ENCODE measurements at regions not wholly inside any gene's neighbourhood (a gene's known extent, or its start where the extent isn't known, plus 50 kb on each side); places are given as distances from the start of the nearest gene placed in this dataset.

- no peaks in the 10 kb centered on the region for H3K36me3 ChIP-seq (ENCODE audit: insufficient read depth, low read length)
- WGBS = 96% methylated on average over 6 of the region's 6 CpGs
- H3K9me3 ChIP-seq (ENCODE audit: insufficient read depth, low read depth, low read length) = no peaks in the 10 kb centered on the region
- H3K9ac ChIP-seq (ENCODE audit: low read depth, low read length) = no peak overlapping the region
- no peaks in the 10 kb centered on the region for H3K4me1 ChIP-seq (ENCODE audit: insufficient read depth, low read length)
- no peak overlapping the region for H3K27ac ChIP-seq (ENCODE audit: low read depth, low read length)
- no peak overlapping the region for H3K4me3 ChIP-seq (ENCODE audit: low read length)
- no peaks in the 10 kb centered on the region for H3K27me3 ChIP-seq (ENCODE audit: insufficient read depth, low read length)
These were observed 370.4 kb upstream of the NBEA start for GRCh38 chr13:34571716-34572115.

- H3K27me3 ChIP-seq (ENCODE audit: insufficient read depth, low read length) = no peaks in the 10 kb centered on the region
- no peaks in the 10 kb centered on the region for H3K4me1 ChIP-seq (ENCODE audit: insufficient read depth, low read length)
- 90% methylated on average over 1 of the region's 1 CpG for WGBS
- H3K9ac ChIP-seq (ENCODE audit: low read depth, low read length) = no peak overlapping the region
- H3K36me3 ChIP-seq (ENCODE audit: insufficient read depth, low read length) = no peaks in the 10 kb centered on the region
- H3K9me3 ChIP-seq (ENCODE audit: insufficient read depth, low read depth, low read length) = no peaks in the 10 kb centered on the region
- H3K27ac ChIP-seq (ENCODE audit: low read depth, low read length) = no peak overlapping the region
- no peak overlapping the region for H3K4me3 ChIP-seq (ENCODE audit: low read length)
These were observed 365.0 kb upstream of the NBEA start for GRCh38 chr13:34577051-34577450.

- H3K4me3 ChIP-seq (ENCODE audit: low read length) = no peak overlapping the region
- 90% methylated on average over 1 of the region's 1 CpG for WGBS
- no peak overlapping the region for H3K27ac ChIP-seq (ENCODE audit: low read depth, low read length)
- H3K4me1 ChIP-seq (ENCODE audit: insufficient read depth, low read length) = no peaks in the 10 kb centered on the region
- H3K9me3 ChIP-seq (ENCODE audit: insufficient read depth, low read depth, low read length) = no peaks in the 10 kb centered on the region
- no peak overlapping the region for H3K9ac ChIP-seq (ENCODE audit: low read depth, low read length)
- no peaks in the 10 kb centered on the region for H3K36me3 ChIP-seq (ENCODE audit: insufficient read depth, low read length)
- no peaks in the 10 kb centered on the region for H3K27me3 ChIP-seq (ENCODE audit: insufficient read depth, low read length)
These were observed 363.6 kb upstream of the NBEA start for GRCh38 chr13:34578471-34578870.

GRCh38 chr13:34578917-34579316 is 363.2 kb upstream of the NBEA start:
- Histone ChIP-seq H3K4me3 (ENCODE audit: low read length) (no peak overlapping the region), H3K36me3 (ENCODE audit: insufficient read depth, low read length) (no peaks in the 10 kb centered on the region), H3K4me1 (ENCODE audit: insufficient read depth, low read length) (no peaks in the 10 kb centered on the region), H3K27ac (ENCODE audit: low read depth, low read length) (no peak overlapping the region), H3K27me3 (ENCODE audit: insufficient read depth, low read length) (no peaks in the 10 kb centered on the region), H3K9me3 (ENCODE audit: insufficient read depth, low read depth, low read length) (no peaks in the 10 kb centered on the region), H3K9ac (ENCODE audit: low read depth, low read length) (no peak overlapping the region)

GRCh38 chr13:34583181-34583580 is 358.9 kb upstream of the NBEA start:
- WGBS = no CpG with 5 or more reads among the region's 1 CpG

GRCh38 chr13:34587576-34587975 is 354.5 kb upstream of the NBEA start:
- 100% methylated on average over 3 of the region's 3 CpGs for WGBS

More at GRCh38 chr13:34583181-34583580, 358.9 kb upstream of the NBEA start:
- Histone ChIP-seq H3K27ac (ENCODE audit: low read depth, low read length) (no peak overlapping the region), H3K4me1 (ENCODE audit: insufficient read depth, low read length) (no peaks in the 10 kb centered on the region), H3K9me3 (ENCODE audit: insufficient read depth, low read depth, low read length) (no peaks in the 10 kb centered on the region), H3K4me3 (ENCODE audit: low read length) (no peak overlapping the region), H3K36me3 (ENCODE audit: insufficient read depth, low read length) (no peaks in the 10 kb centered on the region), H3K9ac (ENCODE audit: low read depth, low read length) (no peak overlapping the region), H3K27me3 (ENCODE audit: insufficient read depth, low read length) (no peaks in the 10 kb centered on the region)

GRCh38 chr13:34588362-34588761 is 353.7 kb upstream of the NBEA start:
- no peaks in the 10 kb centered on the region for H3K27me3 ChIP-seq (ENCODE audit: insufficient read depth, low read length)
- H3K4me3 ChIP-seq (ENCODE audit: low read length) = no peak overlapping the region
- no peaks in the 10 kb centered on the region for H3K36me3 ChIP-seq (ENCODE audit: insufficient read depth, low read length)
- 93% methylated on average over 7 of the region's 7 CpGs for WGBS
- no peaks in the 10 kb centered on the region for H3K9me3 ChIP-seq (ENCODE audit: insufficient read depth, low read depth, low read length)
- H3K27ac ChIP-seq (ENCODE audit: low read depth, low read length) = no peak overlapping the region
- peaks cover 4% of the 10 kb centered on the region; the same call in 1 of the 2 replicates for H3K4me1 ChIP-seq (ENCODE audit: insufficient read depth, low read length)
- no peak overlapping the region for H3K9ac ChIP-seq (ENCODE audit: low read depth, low read length)

More at GRCh38 chr13:34587576-34587975, 354.5 kb upstream of the NBEA start:
- peaks cover 4% of the 10 kb centered on the region; the same call in 1 of the 2 replicates for H3K4me1 ChIP-seq (ENCODE audit: insufficient read depth, low read length)
- no peak overlapping the region for H3K9ac ChIP-seq (ENCODE audit: low read depth, low read length)
- H3K4me3 ChIP-seq (ENCODE audit: low read length) = no peak overlapping the region
- no peaks in the 10 kb centered on the region for H3K9me3 ChIP-seq (ENCODE audit: insufficient read depth, low read depth, low read length)
- H3K36me3 ChIP-seq (ENCODE audit: insufficient read depth, low read length) = no peaks in the 10 kb centered on the region
- no peaks in the 10 kb centered on the region for H3K27me3 ChIP-seq (ENCODE audit: insufficient read depth, low read length)
- no peak overlapping the region for H3K27ac ChIP-seq (ENCODE audit: low read depth, low read length)

- no peak overlapping the region for H3K9ac ChIP-seq (ENCODE audit: low read depth, low read length)
- no peaks in the 10 kb centered on the region for H3K36me3 ChIP-seq (ENCODE audit: insufficient read depth, low read length)
- H3K27ac ChIP-seq (ENCODE audit: low read depth, low read length) = no peak overlapping the region
- H3K9me3 ChIP-seq (ENCODE audit: insufficient read depth, low read depth, low read length) = no peaks in the 10 kb centered on the region
- no peak overlapping the region for H3K4me3 ChIP-seq (ENCODE audit: low read length)
- WGBS = 95% methylated on average over 3 of the region's 3 CpGs
- H3K27me3 ChIP-seq (ENCODE audit: insufficient read depth, low read length) = no peaks in the 10 kb centered on the region
- peaks cover 4% of the 10 kb centered on the region; the same call in 1 of the 2 replicates for H3K4me1 ChIP-seq (ENCODE audit: insufficient read depth, low read length)
These were observed 352.5 kb upstream of the NBEA start for GRCh38 chr13:34589581-34589980.

- 93% methylated on average over 3 of the region's 3 CpGs for WGBS
- Histone ChIP-seq H3K4me1 (ENCODE audit: insufficient read depth, low read length) (peaks cover 4% of the 10 kb centered on the region; the same call in 1 of the 2 replicates), H3K27ac (ENCODE audit: low read depth, low read length) (no peak overlapping the region)
These were observed 350.9 kb upstream of the NBEA start for GRCh38 chr13:34591129-34591528.

GRCh38 chr13:34591900-34592529 is 350.1 kb upstream of the NBEA start:
- 83% methylated on average over 2 of the region's 2 CpGs for WGBS
- Histone ChIP-seq H3K4me1 (ENCODE audit: insufficient read depth, low read length) (peaks cover 4% of the 10 kb centered on the region; the same call in 1 of the 2 replicates), H3K4me3 (ENCODE audit: low read length) (no peak overlapping the region), H3K9me3 (ENCODE audit: insufficient read depth, low read depth, low read length) (peaks cover 7% of the 10 kb centered on the region), H3K27ac (ENCODE audit: low read depth, low read length) (peak overlapping the region; percentile 39; the same call in 1 of the 2 replicates), H3K9ac (ENCODE audit: low read depth, low read length) (no peak overlapping the region), H3K27me3 (ENCODE audit: insufficient read depth, low read length) (no peaks in the 10 kb centered on the region), H3K36me3 (ENCODE audit: insufficient read depth, low read length) (no peaks in the 10 kb centered on the region)

More at GRCh38 chr13:34591129-34591528, 350.9 kb upstream of the NBEA start:
- H3K4me3 ChIP-seq (ENCODE audit: low read length) = no peak overlapping the region
- H3K9me3 ChIP-seq (ENCODE audit: insufficient read depth, low read depth, low read length) = peaks cover under 1% of the 10 kb centered on the region; the same call in 1 of the 2 replicates
- H3K36me3 ChIP-seq (ENCODE audit: insufficient read depth, low read length) = no peaks in the 10 kb centered on the region
- H3K9ac ChIP-seq (ENCODE audit: low read depth, low read length) = no peak overlapping the region
- H3K27me3 ChIP-seq (ENCODE audit: insufficient read depth, low read length) = no peaks in the 10 kb centered on the region

- H3K4me3 ChIP-seq (ENCODE audit: low read length) = no peak overlapping the region
- H3K4me1 ChIP-seq (ENCODE audit: insufficient read depth, low read length) = peaks cover 4% of the 10 kb centered on the region; the same call in 1 of the 2 replicates
- peaks cover 11% of the 10 kb centered on the region for H3K9me3 ChIP-seq (ENCODE audit: insufficient read depth, low read depth, low read length)
- H3K27me3 ChIP-seq (ENCODE audit: insufficient read depth, low read length) = no peaks in the 10 kb centered on the region
- H3K9ac ChIP-seq (ENCODE audit: low read depth, low read length) = no peak overlapping the region
- no peak overlapping the region for H3K27ac ChIP-seq (ENCODE audit: low read depth, low read length)
- H3K36me3 ChIP-seq (ENCODE audit: insufficient read depth, low read length) = no peaks in the 10 kb centered on the region
- WGBS = 93% methylated on average over 1 of the region's 1 CpG
These were observed 348.4 kb upstream of the NBEA start for GRCh38 chr13:34593658-34594057.
